ENCODE measurements at regions not wholly inside any gene's neighbourhood (a gene's known extent, or its start where the extent isn't known, plus 50 kb on each side); places are given as distances from the start of the nearest gene placed in this dataset.

DNA sequence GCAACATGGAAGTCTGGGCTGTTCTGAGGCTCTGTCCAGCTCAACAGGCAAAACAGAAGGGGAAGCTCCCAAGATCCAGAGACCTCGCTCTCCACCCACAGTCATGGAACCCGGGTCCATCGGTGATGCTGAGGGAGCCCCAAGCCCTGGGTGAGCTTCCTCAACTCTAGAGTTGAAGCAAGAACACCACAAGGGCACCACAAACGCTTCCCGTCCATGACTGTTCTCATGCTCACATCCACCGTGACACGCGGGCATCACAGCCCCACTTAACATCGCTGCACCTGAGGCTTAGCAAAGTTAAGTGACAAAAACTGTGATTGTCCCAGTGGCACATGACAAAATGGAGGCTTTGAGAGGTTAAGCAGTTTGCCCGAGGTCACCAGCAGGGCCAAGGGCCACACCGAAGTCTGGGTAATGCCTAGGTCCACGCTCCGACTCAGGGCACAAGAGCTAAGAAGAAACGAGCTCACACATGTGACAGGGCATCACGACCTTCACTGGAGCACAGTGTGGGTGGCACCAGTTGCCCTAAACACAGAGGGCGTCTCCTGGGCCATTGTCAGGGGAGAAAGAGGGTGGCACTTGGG lies 110.6 kb downstream of the OAT start:
- Histone ChIP-seq H3K4me3 (ENCODE audit: low read length) (no peak overlapping the region), H3K9ac (ENCODE audit: low read length) (no peak overlapping the region)

DNA sequence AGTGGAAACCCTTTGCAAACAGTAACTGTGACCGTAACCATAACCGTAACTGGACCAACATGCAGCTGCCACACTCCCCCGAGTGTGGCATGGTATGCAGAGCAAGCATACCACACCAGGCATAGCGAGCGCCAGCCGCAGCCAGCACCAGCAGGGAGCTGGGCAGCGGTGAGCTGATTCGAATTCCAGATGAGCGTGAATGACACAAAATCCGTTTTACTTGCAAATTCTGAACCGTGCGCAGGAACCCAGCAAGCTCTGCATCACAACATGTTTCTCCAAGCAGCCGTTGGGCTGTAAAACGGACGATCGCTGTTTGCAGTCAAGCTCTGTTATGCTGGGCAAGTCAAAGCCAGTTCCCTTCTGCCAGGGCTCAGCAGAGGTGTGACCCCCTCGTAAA lies 111.1 kb downstream of the OAT start:
- Histone ChIP-seq H3K9ac (ENCODE audit: low read length) (no peak overlapping the region), H3K4me3 (ENCODE audit: low read length) (no peak overlapping the region), H3K36me3 (ENCODE audit: control insufficient read depth, insufficient read depth, low read length) (no peaks in the 10 kb centered on the region), H3K4me1 (ENCODE audit: control insufficient read depth, insufficient read depth, low read length) (no peaks in the 10 kb centered on the region), H3K9me3 (ENCODE audit: control insufficient read depth, low read length) (no peaks in the 10 kb centered on the region), H3K27me3 (ENCODE audit: control insufficient read depth, insufficient read depth, low read length) (no peaks in the 10 kb centered on the region)

More for the DNA sequence above, 110.6 kb downstream of the OAT start:
- no peaks in the 10 kb centered on the region for H3K4me1 ChIP-seq (ENCODE audit: control insufficient read depth, insufficient read depth, low read length)
- H3K27me3 ChIP-seq (ENCODE audit: control insufficient read depth, insufficient read depth, low read length): no peaks in the 10 kb centered on the region
- no peaks in the 10 kb centered on the region for H3K36me3 ChIP-seq (ENCODE audit: control insufficient read depth, insufficient read depth, low read length)
- no peaks in the 10 kb centered on the region for H3K9me3 ChIP-seq (ENCODE audit: control insufficient read depth, low read length)

DNA sequence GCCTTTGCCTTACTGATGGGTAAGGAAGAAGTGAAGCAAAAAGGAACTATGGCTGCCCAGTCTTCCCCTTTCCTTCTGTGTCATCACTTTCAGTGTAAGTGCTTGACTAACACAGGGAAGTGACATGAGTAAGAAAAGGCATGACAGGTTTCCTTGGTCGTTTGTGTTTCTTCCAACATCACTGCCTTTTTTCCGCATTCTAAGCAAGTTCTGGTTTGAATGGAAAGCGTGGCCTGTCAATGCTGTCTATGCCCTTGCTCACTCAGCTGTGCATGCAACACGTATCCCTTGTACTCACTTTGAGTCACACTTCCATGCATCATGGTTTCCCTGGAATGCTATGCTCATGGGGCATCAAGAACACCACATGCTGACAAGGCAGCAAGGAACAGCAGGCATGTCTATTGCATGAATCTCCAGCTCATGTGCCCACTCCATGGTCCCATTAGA lies 111.8 kb downstream of the OAT start:
- H3K27me3 ChIP-seq (ENCODE audit: control insufficient read depth, insufficient read depth, low read length): no peaks in the 10 kb centered on the region
- no peaks in the 10 kb centered on the region for H3K9me3 ChIP-seq (ENCODE audit: control insufficient read depth, low read length)
- no peak overlapping the region for H3K9ac ChIP-seq (ENCODE audit: low read length)
- H3K4me3 ChIP-seq (ENCODE audit: low read length): no peak overlapping the region
- H3K36me3 ChIP-seq (ENCODE audit: control insufficient read depth, insufficient read depth, low read length): no peaks in the 10 kb centered on the region
- H3K4me1 ChIP-seq (ENCODE audit: control insufficient read depth, insufficient read depth, low read length): no peaks in the 10 kb centered on the region

DNA sequence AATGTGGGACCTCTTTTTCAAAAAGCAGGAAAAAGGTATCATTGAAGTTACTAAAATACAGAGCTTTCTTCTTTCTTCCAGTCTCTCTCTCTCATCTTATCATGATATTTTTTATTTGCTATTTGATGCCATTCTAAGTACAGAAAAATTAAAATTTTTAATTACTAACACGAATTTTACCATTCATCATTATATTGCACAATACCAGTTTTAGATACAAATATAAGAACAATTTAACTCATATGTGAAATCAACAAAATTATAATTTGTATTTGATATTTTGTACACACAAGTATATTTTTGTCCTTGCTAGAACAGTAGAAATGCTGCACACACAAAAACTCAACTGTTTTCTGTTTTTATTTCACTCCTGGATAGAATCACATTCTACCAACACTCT lies 112.2 kb downstream of the OAT start:
- Histone ChIP-seq H3K4me3 (ENCODE audit: low read length) (no peak overlapping the region), H3K4me1 (ENCODE audit: control insufficient read depth, insufficient read depth, low read length) (no peaks in the 10 kb centered on the region), H3K27me3 (ENCODE audit: control insufficient read depth, insufficient read depth, low read length) (no peaks in the 10 kb centered on the region), H3K9me3 (ENCODE audit: control insufficient read depth, low read length) (no peaks in the 10 kb centered on the region), H3K9ac (ENCODE audit: low read length) (no peak overlapping the region), H3K36me3 (ENCODE audit: control insufficient read depth, insufficient read depth, low read length) (no peaks in the 10 kb centered on the region)

- H3K9me3 ChIP-seq (ENCODE audit: control insufficient read depth, low read length): peaks cover under 1% of the 10 kb centered on the region
- no peaks in the 10 kb centered on the region for H3K36me3 ChIP-seq (ENCODE audit: control insufficient read depth, insufficient read depth, low read length)
- no peak overlapping the region for H3K4me3 ChIP-seq (ENCODE audit: low read length)
- H3K27me3 ChIP-seq (ENCODE audit: control insufficient read depth, insufficient read depth, low read length): no peaks in the 10 kb centered on the region
- H3K4me1 ChIP-seq (ENCODE audit: control insufficient read depth, insufficient read depth, low read length): no peaks in the 10 kb centered on the region
- no peak overlapping the region for H3K9ac ChIP-seq (ENCODE audit: low read length)
These were observed 112.7 kb downstream of the OAT start for GRCh38 chr10:124305984-124306383.

GRCh38 chr10:124305131-124305530 lies 113.6 kb downstream of the OAT start:
- Histone ChIP-seq H3K27me3 (ENCODE audit: control insufficient read depth, insufficient read depth, low read length) (no peaks in the 10 kb centered on the region), H3K9ac (ENCODE audit: low read length) (no peak overlapping the region), H3K4me1 (ENCODE audit: control insufficient read depth, insufficient read depth, low read length) (no peaks in the 10 kb centered on the region), H3K4me3 (ENCODE audit: low read length) (no peak overlapping the region), H3K9me3 (ENCODE audit: control insufficient read depth, low read length) (peaks cover 5% of the 10 kb centered on the region), H3K36me3 (ENCODE audit: control insufficient read depth, insufficient read depth, low read length) (no peaks in the 10 kb centered on the region)

DNA sequence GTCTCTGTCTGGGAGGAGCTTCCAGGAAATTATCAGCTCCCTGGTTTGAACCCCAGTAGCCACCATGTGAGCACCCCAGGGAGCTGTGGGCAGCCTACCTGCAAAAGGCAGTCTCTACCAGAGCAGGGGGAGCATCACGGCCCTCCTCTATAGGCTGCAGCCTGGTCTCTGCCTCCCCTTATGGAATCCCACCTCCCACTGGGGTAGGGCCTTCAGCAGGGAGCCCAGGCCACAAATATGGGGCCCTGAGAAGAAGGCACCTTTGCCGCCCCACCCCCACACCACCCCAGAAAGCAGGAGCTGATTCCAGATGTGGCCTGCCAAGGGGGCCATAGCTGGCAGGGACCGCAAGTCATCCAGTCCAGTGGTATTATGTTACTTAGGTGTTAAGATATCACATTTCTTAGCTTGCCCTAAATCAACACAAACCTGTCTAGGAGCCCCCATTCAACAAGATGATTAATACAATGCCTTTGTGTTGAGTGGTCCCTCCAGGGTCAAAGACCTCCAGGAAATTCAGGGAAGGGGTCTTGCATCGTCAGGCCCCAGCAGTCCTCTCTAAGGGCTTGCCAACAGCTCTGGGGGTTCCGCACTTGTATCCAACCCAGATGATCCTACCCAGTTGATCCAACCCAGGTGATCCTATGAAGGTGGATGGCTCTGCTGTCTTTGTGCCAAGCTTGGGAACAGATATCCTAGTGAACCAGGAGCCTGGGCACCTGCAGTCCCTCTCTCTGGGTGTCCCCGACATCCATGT lies 114.9 kb downstream of the OAT start:
- Histone ChIP-seq H3K36me3 (ENCODE audit: control insufficient read depth, insufficient read depth, low read length) (no peaks in the 10 kb centered on the region), H3K27me3 (ENCODE audit: control insufficient read depth, insufficient read depth, low read length) (no peaks in the 10 kb centered on the region), H3K4me3 (ENCODE audit: low read length) (no peak overlapping the region), H3K9ac (ENCODE audit: low read length) (no peak overlapping the region), H3K9me3 (ENCODE audit: control insufficient read depth, low read length) (peaks cover 5% of the 10 kb centered on the region), H3K4me1 (ENCODE audit: control insufficient read depth, insufficient read depth, low read length) (no peaks in the 10 kb centered on the region)

- Histone ChIP-seq H3K4me1 (ENCODE audit: control insufficient read depth, insufficient read depth, low read length) (no peaks in the 10 kb centered on the region), H3K9ac (ENCODE audit: low read length) (no peak overlapping the region), H3K4me3 (ENCODE audit: low read length) (no peak overlapping the region), H3K9me3 (ENCODE audit: control insufficient read depth, low read length) (peaks cover 5% of the 10 kb centered on the region), H3K36me3 (ENCODE audit: control insufficient read depth, insufficient read depth, low read length) (no peaks in the 10 kb centered on the region), H3K27me3 (ENCODE audit: control insufficient read depth, insufficient read depth, low read length) (no peaks in the 10 kb centered on the region)
These were observed 115.7 kb downstream of the OAT start for GRCh38 chr10:124302951-124303505.

GRCh38 chr10:124301736-124302135 lies 117.0 kb downstream of the OAT start:
- Histone ChIP-seq H3K9ac (ENCODE audit: low read length) (no peak overlapping the region), H3K4me3 (ENCODE audit: low read length) (no peak overlapping the region), H3K27me3 (ENCODE audit: control insufficient read depth, insufficient read depth, low read length) (no peaks in the 10 kb centered on the region), H3K9me3 (ENCODE audit: control insufficient read depth, low read length) (peaks cover 5% of the 10 kb centered on the region), H3K4me1 (ENCODE audit: control insufficient read depth, insufficient read depth, low read length) (no peaks in the 10 kb centered on the region), H3K36me3 (ENCODE audit: control insufficient read depth, insufficient read depth, low read length) (no peaks in the 10 kb centered on the region)

GRCh38 chr10:124300735-124301134 lies 118.0 kb downstream of the OAT start:
- no peaks in the 10 kb centered on the region for H3K4me1 ChIP-seq (ENCODE audit: control insufficient read depth, insufficient read depth, low read length)
- H3K9ac ChIP-seq (ENCODE audit: low read length): no peak overlapping the region
- H3K9me3 ChIP-seq (ENCODE audit: control insufficient read depth, low read length): peaks cover 5% of the 10 kb centered on the region
- no peaks in the 10 kb centered on the region for H3K36me3 ChIP-seq (ENCODE audit: control insufficient read depth, insufficient read depth, low read length)
- H3K4me3 ChIP-seq (ENCODE audit: low read length): no peak overlapping the region
- H3K27me3 ChIP-seq (ENCODE audit: control insufficient read depth, insufficient read depth, low read length): no peaks in the 10 kb centered on the region

- H3K9ac ChIP-seq (ENCODE audit: low read length): no peak overlapping the region
- H3K36me3 ChIP-seq (ENCODE audit: control insufficient read depth, insufficient read depth, low read length): no peaks in the 10 kb centered on the region
- no peaks in the 10 kb centered on the region for H3K4me1 ChIP-seq (ENCODE audit: control insufficient read depth, insufficient read depth, low read length)
- peaks cover 5% of the 10 kb centered on the region for H3K9me3 ChIP-seq (ENCODE audit: control insufficient read depth, low read length)
- H3K4me3 ChIP-seq (ENCODE audit: low read length): no peak overlapping the region
- H3K27me3 ChIP-seq (ENCODE audit: control insufficient read depth, insufficient read depth, low read length): no peaks in the 10 kb centered on the region
These were observed 118.5 kb downstream of the OAT start for GRCh38 chr10:124300224-124300623.

GRCh38 chr10:124299696-124300095 lies 119.0 kb downstream of the OAT start:
- Histone ChIP-seq H3K4me3 (ENCODE audit: low read length) (no peak overlapping the region), H3K4me1 (ENCODE audit: control insufficient read depth, insufficient read depth, low read length) (no peaks in the 10 kb centered on the region), H3K9me3 (ENCODE audit: control insufficient read depth, low read length) (peaks cover 5% of the 10 kb centered on the region), H3K36me3 (ENCODE audit: control insufficient read depth, insufficient read depth, low read length) (no peaks in the 10 kb centered on the region), H3K27me3 (ENCODE audit: control insufficient read depth, insufficient read depth, low read length) (no peaks in the 10 kb centered on the region), H3K9ac (ENCODE audit: low read length) (no peak overlapping the region)
